Keratinocyte (primary cell): ENCODE measurements at regions not wholly inside any gene's neighbourhood (a gene's known extent, or its start where the extent isn't known, plus 50 kb on each side); places are given as distances from the start of the nearest gene placed in this dataset.

ENCODE experiments used
- DNase-seq: peaks from one replicate; pipeline ENCODE4 v3.0.0-alpha.2; 2011; ENCODE audit warnings: low read depth, missing footprints, low spot score
- FAIRE-seq: peaks from 2 replicates; lab custom pipeline; 2011; peaks lifted over from hg19 to GRCh38; lab: Jason Lieb, UNC
- H2AFZ ChIP-seq: 2 replicates; pipeline ENCODE4 v1.6.0; 2012; ENCODE audit warnings: low read length, control low read depth, inconsistent platforms; ENCODE audit not compliant: control insufficient read depth
- H3K27ac ChIP-seq: 2 replicates; pipeline ENCODE4 v1.5.1; 2011; ENCODE audit warnings: low read length; ENCODE audit not compliant: control insufficient read depth, insufficient read depth
- H3K27me3 ChIP-seq: 3 replicates; pipeline ENCODE4 v1.6.0; 2011; ENCODE audit warnings: low read length; ENCODE audit not compliant: control insufficient read depth, insufficient read depth; ENCODE audit errors: extremely low read depth
- H3K36me3 ChIP-seq, 2 experiments: 2 replicates in 1 of 2; 3 replicates in 1 of 2; pipeline ENCODE4 v1.5.1; 2011; ENCODE audit warnings: low read length in 2 of 2, mild to moderate bottlenecking in 1 of 2; ENCODE audit not compliant: control insufficient read depth in 2 of 2, insufficient read depth in 2 of 2; ENCODE audit errors: extremely low read depth in 1 of 2
- H3K4me1 ChIP-seq: 3 replicates; pipeline ENCODE4 v1.5.1; 2011; ENCODE audit warnings: low read length; ENCODE audit not compliant: control insufficient read depth, insufficient read depth; ENCODE audit errors: extremely low read depth
- H3K4me2 ChIP-seq: 3 replicates; pipeline ENCODE4 v1.6.0; 2011; ENCODE audit warnings: low read depth, low read length; ENCODE audit not compliant: control insufficient read depth, insufficient read depth; ENCODE audit errors: extremely low read depth
- H3K4me3 ChIP-seq, 3 experiments: fragments of 200-600 bp in 1 of 3; sonication (generic) in 1 of 3; 2 replicates in 2 of 3; 3 replicates in 1 of 3; pipeline ENCODE4 v1.5.1; 2011 to 2016; ENCODE audit warnings: low read length in 3 of 3, mild to moderate bottlenecking in 3 of 3, control low read depth in 2 of 3, inconsistent platforms in 1 of 3, low read depth in 1 of 3, mixed read lengths in 1 of 3, mixed run types in 1 of 3, moderate library complexity in 1 of 3; ENCODE audit not compliant: control insufficient read depth in 2 of 3, insufficient read depth in 2 of 3; ENCODE audit errors: extremely low read depth in 1 of 3
- H3K79me2 ChIP-seq: 2 replicates; pipeline ENCODE4 v1.6.0; 2012; ENCODE audit warnings: low read length; ENCODE audit not compliant: control insufficient read depth, insufficient read depth
- H3K9ac ChIP-seq: 3 replicates; pipeline ENCODE4 v1.6.0; 2011; ENCODE audit warnings: low read length; ENCODE audit not compliant: control insufficient read depth, insufficient read depth; ENCODE audit errors: extremely low read depth
- H3K9me1 ChIP-seq: 3 replicates; pipeline ENCODE4 v1.6.0; 2011; ENCODE audit warnings: low read length; ENCODE audit not compliant: control insufficient read depth, insufficient read depth; ENCODE audit errors: extremely low read depth
- H3K9me3 ChIP-seq: 2 replicates; pipeline ENCODE4 v1.5.1; 2012; ENCODE audit warnings: low read depth, low read length; ENCODE audit not compliant: control insufficient read depth
- H4K20me1 ChIP-seq: 3 replicates; pipeline ENCODE4 v1.6.0; 2011; ENCODE audit warnings: low read length; ENCODE audit not compliant: control insufficient read depth, insufficient read depth; ENCODE audit errors: extremely low read depth
- CTCF ChIP-seq, 3 experiments: IDR thresholded peaks in 1 of 3; conservative IDR thresholded peaks in 1 of 3; optimal IDR thresholded peaks in 1 of 3; 2 replicates in 2 of 3; 3 replicates in 1 of 3; pipeline versions ENCODE3 to v1.5.1; 2011; ENCODE audit warnings: low read length in 3 of 3, mild to moderate bottlenecking in 3 of 3, moderate library complexity in 2 of 3, control low read depth in 1 of 3, inconsistent platforms in 1 of 3; ENCODE audit not compliant: insufficient read depth in 2 of 3; ENCODE audit errors: extremely low read depth in 1 of 3
- EZH2 ChIP-seq: IDR thresholded peaks from one replicate; pipeline ENCODE4 v1.6.1; 2012; ENCODE audit warnings: inconsistent platforms, mild to moderate bottlenecking, low read length, moderate library complexity
- dilution Hi-C: fragments of 300-500 bp; cut with MboI; formaldehyde crosslinking; loops from one replicate; pipeline ENCODE4 v1.7.0; 2020; ENCODE audit warnings: low sequenced_read_pairs; ENCODE audit not compliant: extremely low pct_ligation_motif_present

GRCh38 chr4:94135701-94136100, 72.0 kb upstream of the SMARCAD1 start:
- H3K4me3 ChIP-seq, result no peak overlapping the region
- no peak overlapping the region for H3K4me2 ChIP-seq
- no peaks in the 10 kb centered on the region for H4K20me1 ChIP-seq
- no peak overlapping the region for H2AFZ ChIP-seq
- no peak overlapping the region for H3K27ac ChIP-seq
- no peaks in the 10 kb centered on the region for H3K9me3 ChIP-seq
- FAIRE-seq, result no peak
- dilution Hi-C loops, result no loop called here
- DNase-seq, result no peak
- no peaks in the 10 kb centered on the region for H3K36me3 ChIP-seq
- H3K9ac ChIP-seq, result no peak overlapping the region
- peaks cover 3% of the 10 kb centered on the region for H3K27me3 ChIP-seq
- no peaks in the 10 kb centered on the region for H3K4me1 ChIP-seq
- H3K9me1 ChIP-seq, result no peaks in the 10 kb centered on the region
- H3K79me2 ChIP-seq, result no peaks in the 10 kb centered on the region
- TF ChIP-seq EZH2, result no peak
- no peak for TF ChIP-seq CTCF (optimal IDR thresholded peaks at IDR 0.05 in 1 of 3, IDR thresholded peaks at IDR 0.05 in 1 of 3, conservative IDR thresholded peaks at IDR 0.05 in 1 of 3; ENCODE audit: extremely low read depth in 1 of 3, insufficient read depth in 2 of 3, low read length in 3 of 3)

GRCh38 chr4:94139931-94140612, 67.6 kb upstream of the SMARCAD1 start:
- Histone ChIP-seq H3K9me3 (no peaks in the 10 kb centered on the region), H4K20me1 (no peaks in the 10 kb centered on the region), H3K4me1 (no peaks in the 10 kb centered on the region), H3K4me2 (no peak overlapping the region), H3K9ac (no peak overlapping the region), H3K27me3 (peaks cover 3% of the 10 kb centered on the region), H3K27ac (no peak overlapping the region), H3K79me2 (no peaks in the 10 kb centered on the region), H3K36me3 (no peaks in the 10 kb centered on the region), H3K9me1 (no peaks in the 10 kb centered on the region), H3K4me3 (no peak overlapping the region), H2AFZ (no peak overlapping the region)
- TF ChIP-seq CTCF (optimal IDR thresholded peaks at IDR 0.05 in 1 of 3, IDR thresholded peaks at IDR 0.05 in 1 of 3, conservative IDR thresholded peaks at IDR 0.05 in 1 of 3; ENCODE audit: extremely low read depth in 1 of 3, insufficient read depth in 2 of 3, low read length in 3 of 3) (no peak), EZH2 (no peak)
- dilution Hi-C loops, result no loop called here
- FAIRE-seq (no peak), DNase-seq (no peak)
